Activated CD4-positive, alpha-beta T cell treated with anti-CD3 and anti-CD28 coated beads, Interleukin-2, Interleukin-6, amounts not matched to agents 100 ng/mL and 50 ng/mL, durations not matched to agents 16 hours and 8 hours (primary cell): ENCODE measurements at regions not wholly inside any gene's neighbourhood (a gene's known extent, or its start where the extent isn't known, plus 50 kb on each side); places are given as distances from the start of the nearest gene placed in this dataset.
"Not testable (repeated sequence)": the region's sequence is repeated elsewhere in the genome, so short reads cannot be mapped to it uniquely, and the experiment has no call there.

ENCODE experiments used
- DNase-seq: peaks from one replicate; pipeline ENCODE4 v3.0.0-alpha.2; 2020

DNA sequence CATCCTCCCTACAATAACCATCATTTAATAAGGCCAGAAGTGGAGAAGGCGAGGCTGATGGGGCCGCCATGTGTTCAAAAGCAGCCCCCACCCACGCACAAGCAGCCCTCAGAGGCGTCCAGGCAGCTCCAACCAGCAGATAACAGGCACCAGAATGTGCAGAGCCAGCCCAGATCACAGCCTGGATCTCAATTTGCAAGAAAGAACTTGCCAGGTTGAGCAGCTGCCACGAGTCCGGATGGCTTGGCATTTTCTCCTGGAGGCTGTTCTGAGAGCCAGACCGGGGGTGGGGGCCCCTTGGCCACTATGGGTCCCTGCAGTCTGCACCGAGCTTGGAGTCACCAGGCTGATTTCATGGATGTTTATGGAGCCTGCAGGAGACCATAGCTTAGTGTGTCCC lies 338.1 kb downstream of the PREX1 start:
- no peak for DNase-seq

- no peak for DNase-seq
These were observed 338.7 kb downstream of the PREX1 start for GRCh38 chr20:48489046-48489463.

DNA sequence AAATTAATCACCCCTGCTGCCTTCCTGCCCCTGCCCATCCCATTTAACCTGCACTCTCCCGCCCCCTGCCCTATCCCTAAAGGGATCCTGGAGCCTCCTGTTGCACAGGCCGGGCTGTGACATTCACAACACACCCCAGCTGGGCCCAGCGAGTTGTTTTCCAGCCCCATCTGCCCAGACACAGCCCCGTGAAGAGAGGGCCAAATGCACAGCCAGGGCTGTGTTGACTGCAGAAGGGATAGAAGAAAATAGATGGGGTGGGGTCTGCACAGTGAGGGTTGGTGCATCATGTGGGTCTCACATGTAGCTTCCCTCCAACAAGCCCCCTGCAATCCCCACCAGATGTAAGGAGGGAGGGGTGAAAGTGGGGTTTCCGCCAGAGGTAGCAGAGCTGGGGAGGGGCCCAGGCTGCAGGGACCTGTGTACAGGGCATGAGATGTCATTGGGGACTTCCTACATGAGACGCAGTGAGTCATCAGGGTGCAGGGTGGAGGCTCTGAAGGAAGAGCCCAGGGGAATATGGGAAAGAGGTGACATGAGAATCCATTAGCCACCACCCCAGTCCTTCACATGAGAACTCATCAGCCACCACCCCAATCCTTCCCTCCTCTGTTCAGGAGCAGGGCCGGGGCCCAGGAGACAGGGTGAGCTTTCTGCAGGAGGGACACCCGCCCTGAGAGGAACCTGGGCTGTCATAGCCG lies 339.3 kb downstream of the PREX1 start:
- not testable (repeated sequence) for DNase-seq

- no peak for DNase-seq
These were observed 341.7 kb downstream of the PREX1 start for GRCh38 chr20:48486065-48486464.

- DNase-seq: not testable (repeated sequence)
These were observed 342.6 kb downstream of the PREX1 start for GRCh38 chr20:48485153-48485552.

DNA sequence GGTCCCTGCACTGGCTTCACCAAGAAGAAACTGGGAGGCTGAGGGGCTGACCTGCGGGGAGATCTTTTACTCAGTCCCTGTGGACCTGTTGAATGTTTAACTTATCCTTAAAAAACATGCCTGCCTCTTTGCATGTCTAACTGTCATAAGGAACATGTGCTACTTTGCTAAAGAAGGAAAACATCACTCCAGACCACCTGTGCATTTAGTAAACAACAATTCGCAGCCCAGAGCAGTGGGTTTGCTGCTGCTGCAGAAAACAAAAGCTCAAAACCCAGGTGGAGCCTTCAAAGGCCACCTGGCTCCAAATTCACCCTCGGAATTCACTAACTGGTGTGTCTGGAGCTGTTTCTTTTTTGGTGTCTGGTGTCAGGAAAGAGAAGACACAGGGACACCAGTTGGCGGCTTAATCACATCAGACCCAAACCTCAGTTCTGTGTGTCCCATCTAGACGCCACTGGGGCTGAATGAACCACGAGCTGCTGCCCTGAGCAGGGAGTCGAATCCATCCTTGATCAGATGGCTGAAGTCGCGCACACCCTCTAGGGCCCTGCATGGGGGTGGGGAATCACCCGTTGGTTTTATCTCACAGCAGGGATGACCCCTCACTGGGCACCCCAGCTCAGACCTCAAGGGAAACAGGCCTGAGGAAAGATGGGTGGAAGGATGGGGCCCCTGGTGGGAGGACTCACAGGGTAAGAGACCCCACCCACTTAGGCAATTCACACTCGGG lies 344.3 kb downstream of the PREX1 start:
- no peak for DNase-seq

GRCh38 chr20:48482790-48483189 lies 345.0 kb downstream of the PREX1 start:
- no peak for DNase-seq

- no peak for DNase-seq
These were observed 347.5 kb downstream of the PREX1 start for GRCh38 chr20:48480216-48480772.

DNA sequence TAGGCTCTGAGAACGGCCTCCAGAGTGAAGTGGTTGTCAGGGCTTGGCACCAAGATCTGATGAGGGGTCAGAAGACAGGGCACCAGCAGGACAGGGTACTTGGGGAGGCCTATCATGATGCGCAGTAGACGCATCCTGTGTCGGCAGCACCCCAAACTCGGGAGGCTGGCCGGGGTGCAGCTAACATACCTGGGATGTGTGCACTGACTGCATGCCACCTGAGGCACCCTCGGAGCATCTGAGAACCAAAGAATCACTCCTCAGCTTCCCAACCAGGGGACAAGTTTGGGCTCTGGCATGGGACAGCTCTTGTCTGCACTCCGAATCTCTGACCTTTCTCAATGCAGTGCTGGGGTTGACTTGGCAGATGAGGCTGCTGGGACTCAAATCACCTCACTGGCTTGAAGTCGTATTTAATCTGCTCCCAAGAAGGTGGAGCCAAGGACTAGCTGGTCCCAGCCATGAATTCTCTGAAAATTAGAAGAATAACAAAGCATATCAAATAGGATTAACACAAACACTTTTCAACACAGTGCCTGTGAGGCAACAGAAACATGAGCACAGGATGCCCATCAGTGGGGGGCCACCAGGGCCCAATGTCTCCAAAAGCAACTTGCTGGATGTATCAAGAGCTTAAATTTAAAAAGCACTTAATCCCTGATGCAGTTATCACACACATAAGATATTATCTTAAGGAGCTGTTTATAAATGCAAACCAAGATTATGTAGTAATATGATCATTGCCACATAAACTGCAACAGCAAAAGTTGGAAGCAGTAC lies 348.8 kb downstream of the PREX1 start:
- no peak for DNase-seq

DNA sequence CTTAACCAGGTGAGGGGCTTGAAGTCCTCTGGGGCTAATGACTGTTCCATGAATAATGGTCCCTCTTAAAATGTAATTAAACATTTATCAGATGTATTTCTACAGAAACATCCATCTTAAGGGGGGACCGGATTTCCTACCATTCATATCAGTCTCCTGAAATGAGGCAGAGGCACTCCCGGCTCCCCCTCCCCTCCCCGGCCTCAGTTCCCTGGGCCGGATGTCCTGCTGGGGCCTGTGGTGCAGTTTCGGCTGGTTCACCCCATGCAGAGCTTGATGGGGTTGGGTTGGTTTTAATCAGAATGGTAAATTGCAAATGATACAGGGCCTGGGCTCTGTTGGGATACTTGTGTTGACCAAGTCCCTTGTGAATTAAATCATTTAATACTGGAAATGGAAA lies 349.4 kb downstream of the PREX1 start:
- peak; percentile 67 for DNase-seq

GRCh38 chr20:48476854-48477253 lies 350.9 kb downstream of the PREX1 start:
- no peak for DNase-seq

DNA sequence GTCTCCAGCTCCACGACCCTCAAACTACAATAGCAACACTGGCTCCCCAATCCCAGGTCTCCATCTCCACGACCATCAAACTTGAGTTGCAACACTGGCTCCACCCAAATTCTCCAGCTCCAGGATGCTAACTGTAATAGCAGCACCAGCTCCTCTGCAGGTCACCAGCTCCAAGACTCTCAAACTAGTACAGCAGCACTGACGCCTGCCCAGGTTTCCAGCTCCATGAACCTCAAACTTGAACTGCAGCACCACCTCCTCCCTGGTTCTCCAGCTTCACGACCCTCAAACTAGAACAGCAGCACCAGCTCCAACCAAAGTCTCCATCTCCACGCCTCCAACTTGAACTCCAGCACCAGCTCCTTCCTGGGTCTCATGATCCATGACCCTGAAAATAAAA lies 353.8 kb downstream of the PREX1 start:
- DNase-seq: no peak

DNA sequence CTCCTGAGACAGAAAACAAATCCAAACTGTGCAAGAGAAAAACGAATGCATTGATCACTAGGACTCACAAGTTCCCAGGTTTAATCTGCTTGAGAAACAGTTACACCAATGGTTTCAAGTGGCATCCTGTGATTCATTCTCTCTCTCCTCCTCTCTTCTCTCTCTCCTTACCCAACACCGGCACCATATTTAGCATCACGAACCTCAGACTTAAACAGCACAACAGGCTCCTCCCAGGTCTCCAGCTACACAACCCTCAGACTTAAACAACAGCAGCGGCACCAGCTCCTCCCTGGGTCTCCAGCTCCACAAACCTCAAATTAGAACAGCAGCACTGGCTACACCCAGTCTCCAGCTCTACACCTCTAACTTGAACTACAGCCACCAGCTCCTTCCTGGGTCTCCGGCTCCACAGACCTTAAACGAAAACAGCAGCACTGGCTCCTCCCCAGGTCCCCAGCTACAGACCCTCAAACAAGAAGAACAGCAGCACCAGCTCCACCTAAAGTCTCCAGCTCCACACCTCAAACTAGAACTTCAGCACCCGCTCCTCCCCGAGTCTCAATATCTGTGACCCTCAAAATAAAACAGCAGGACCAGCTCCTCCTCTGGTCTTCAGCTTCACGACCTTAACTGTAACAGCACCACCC lies 355.9 kb downstream of the PREX1 start:
- DNase-seq: no peak

DNA sequence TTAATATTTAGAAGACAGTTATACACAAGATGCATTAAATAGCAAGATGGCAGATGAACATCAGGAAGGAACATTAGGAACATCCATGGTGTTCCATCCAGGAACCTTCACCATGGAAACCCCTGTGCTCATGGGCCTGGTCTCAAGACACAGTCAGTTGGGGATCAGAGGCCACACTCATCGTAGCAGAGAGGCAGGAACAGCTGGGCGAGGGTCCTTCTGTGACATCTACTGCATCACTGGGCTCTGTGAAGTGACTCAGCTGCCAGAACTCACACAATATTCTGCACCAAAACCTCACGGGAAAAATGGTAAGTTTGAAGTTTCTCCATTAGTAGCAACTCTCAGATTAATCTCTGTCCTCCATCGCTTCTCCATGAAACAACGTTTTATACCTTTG lies 356.6 kb downstream of the PREX1 start:
- DNase-seq: no peak

DNA sequence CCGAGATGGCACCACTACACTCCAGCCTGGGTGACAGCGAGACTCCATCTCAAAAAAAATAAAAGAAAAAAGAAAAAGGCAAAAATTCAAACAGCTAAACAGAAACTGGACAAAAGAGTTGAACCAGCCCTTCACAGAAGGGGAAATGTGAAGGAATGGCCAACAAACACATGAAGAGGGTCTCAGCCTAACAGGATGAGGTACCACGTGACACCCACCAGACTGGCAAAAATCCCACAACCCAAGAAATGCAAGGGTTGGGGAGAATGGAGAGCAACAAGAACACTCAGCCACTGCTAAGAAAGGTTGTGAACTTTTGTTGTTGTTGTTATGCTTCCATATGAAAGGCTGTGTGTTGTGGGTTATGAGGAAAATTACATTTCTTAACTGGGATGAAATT lies 357.7 kb downstream of the PREX1 start:
- DNase-seq: no peak

- no peak for DNase-seq
These were observed 358.8 kb downstream of the PREX1 start for GRCh38 chr20:48469026-48469425.

GRCh38 chr20:48468571-48468970 lies 359.2 kb downstream of the PREX1 start:
- DNase-seq: no peak

DNA sequence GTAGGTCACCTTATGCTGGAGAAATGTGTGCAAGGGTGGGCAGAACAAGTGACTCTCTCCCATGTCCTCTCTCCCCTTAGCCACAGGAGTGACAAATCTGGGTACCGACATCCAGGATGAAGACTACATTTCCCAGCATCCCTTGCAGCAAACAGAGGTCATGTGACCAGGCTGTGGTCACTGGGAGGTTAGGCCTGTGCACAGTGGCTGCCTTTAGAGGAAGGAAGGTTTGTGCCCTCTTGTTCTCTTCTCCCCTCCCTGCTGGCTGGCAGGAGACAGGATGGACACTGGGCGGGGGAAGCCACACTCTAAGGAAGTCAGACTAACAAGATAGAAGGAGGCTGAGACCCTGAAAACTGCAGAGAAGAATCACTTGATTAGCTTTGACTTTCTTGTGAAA lies 360.2 kb downstream of the PREX1 start:
- DNase-seq: peak; percentile 48

GRCh38 chr20:48465271-48465670 lies 362.5 kb downstream of the PREX1 start:
- DNase-seq: no peak

DNA sequence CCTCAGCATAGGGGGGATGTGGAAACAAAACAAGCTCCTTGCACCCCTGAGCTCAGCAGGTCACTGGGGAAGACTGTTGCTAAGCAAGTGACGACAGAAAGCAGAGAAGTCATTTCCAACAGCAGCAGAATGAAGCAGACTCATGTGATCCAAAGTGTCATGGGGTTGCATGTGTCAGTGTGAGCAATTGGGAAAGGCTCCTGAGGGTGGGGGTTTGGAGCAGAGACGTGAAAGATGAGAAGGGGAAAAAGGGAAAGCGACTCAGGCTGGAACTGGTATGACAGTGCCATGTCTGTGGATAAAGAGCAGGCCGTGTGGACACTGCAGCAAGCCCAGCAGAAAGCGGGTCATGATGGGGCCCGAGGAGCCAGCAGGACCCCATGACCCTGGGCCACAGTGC lies 363.9 kb downstream of the PREX1 start:
- no peak for DNase-seq

- no peak for DNase-seq
These were observed 364.6 kb downstream of the PREX1 start for GRCh38 chr20:48463096-48463720.

DNA sequence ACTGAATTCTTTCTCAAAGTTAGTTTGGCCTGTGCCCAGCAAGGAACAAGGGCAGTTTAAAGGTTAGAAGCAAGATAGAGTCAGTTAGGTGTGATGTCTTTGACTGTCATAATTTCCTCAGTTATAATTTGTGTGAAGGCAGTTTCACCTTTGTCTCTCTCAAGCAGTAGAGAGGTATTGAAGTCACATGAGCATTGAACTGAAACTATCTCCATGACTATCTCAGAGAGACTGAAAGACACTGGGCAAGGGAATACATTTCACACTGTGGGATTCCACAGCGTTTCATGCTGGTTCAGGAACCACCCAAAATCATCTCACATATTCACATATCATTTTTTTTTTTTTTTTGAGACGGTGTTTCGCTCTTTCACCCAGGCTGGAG lies 366.1 kb downstream of the PREX1 start:
- DNase-seq: no peak
